CD14-positive monocyte (primary cell): ENCODE measurements at regions not wholly inside any gene's neighbourhood (a gene's known extent, or its start where the extent isn't known, plus 50 kb on each side); places are given as distances from the start of the nearest gene placed in this dataset.
A peak's percentile ranks its signal among the peaks of the same experiment; 100 is the strongest.

ENCODE experiments used
- DNase-seq, 3 donors: peaks; one replicate each; pipeline ENCODE4 v3.0.0-alpha.2; 2011 to 2022
- H2AFZ ChIP-seq: 2 replicates; pipeline ENCODE4 v1.6.0; 2012; ENCODE audit warnings: mild to moderate bottlenecking, low read depth, low read length, inconsistent platforms; ENCODE audit not compliant: insufficient read depth, poor library complexity, severe bottlenecking
- H3K27ac ChIP-seq, 2 donors: 1 replicate in 1 of 2; 2 replicates in 1 of 2; pipeline ENCODE4 v1.5.1; 2012 to 2013; ENCODE audit warnings: low read length in 2 of 2, control low read depth in 1 of 2, inconsistent platforms in 1 of 2, low read depth in 1 of 2, mild to moderate bottlenecking in 1 of 2
- H3K27me3 ChIP-seq, 2 donors: one replicate each; pipeline versions ENCODE4 v1.6.0 to v1.6.1; 2011 to 2013; ENCODE audit warnings: low read length in 2 of 2; ENCODE audit not compliant: control insufficient read depth in 2 of 2, insufficient read depth in 2 of 2
- H3K36me3 ChIP-seq, 2 donors: replicated peaks in 1 of 2; 1 replicate in 1 of 2; 2 replicates in 1 of 2; pipeline versions ENCODE4 v1.5.1 to v1.6.1; 2012 to 2013; ENCODE audit warnings: low read length in 2 of 2, control low read depth in 1 of 2, inconsistent platforms in 1 of 2, mild to moderate bottlenecking in 1 of 2; ENCODE audit not compliant: insufficient read depth in 2 of 2, control insufficient read depth in 1 of 2
- H3K4me1 ChIP-seq, 2 donors: 1 replicate in 1 of 2; 2 replicates in 1 of 2; pipeline versions ENCODE4 v1.5.1 to v1.6.1; 2012 to 2013; ENCODE audit warnings: low read length in 2 of 2, control low read depth in 1 of 2, inconsistent platforms in 1 of 2, mild to moderate bottlenecking in 1 of 2, moderate library complexity in 1 of 2; ENCODE audit not compliant: insufficient read depth in 2 of 2, control insufficient read depth in 1 of 2
- H3K4me2 ChIP-seq: replicated peaks from 2 replicates; pipeline ENCODE3; 2012; ENCODE audit warnings: low read length, moderate library complexity, mild to moderate bottlenecking; ENCODE audit not compliant: poor library complexity, severe bottlenecking; ENCODE audit errors: extremely low read depth
- H3K4me3 ChIP-seq, 3 experiments: fragments of 200-600 bp in 1 of 3; sonication (generic) in 1 of 3; replicated peaks in 1 of 3; 1 replicate in 2 of 3; 2 replicates in 1 of 3; pipeline ENCODE4 v1.5.1; 2011 to 2013; ENCODE audit warnings: low read length in 3 of 3, mild to moderate bottlenecking in 3 of 3, control low read depth in 2 of 3, low read depth in 2 of 3, inconsistent platforms in 1 of 3, moderate library complexity in 1 of 3
- H3K79me2 ChIP-seq: 2 replicates; pipeline ENCODE4 v1.6.0; 2012; ENCODE audit warnings: mild to moderate bottlenecking, control low read depth, inconsistent platforms, low read length, moderate library complexity; ENCODE audit not compliant: insufficient read depth
- H3K9ac ChIP-seq: 2 replicates; pipeline ENCODE4 v1.6.0; 2017; ENCODE audit warnings: low read length, mild to moderate bottlenecking; ENCODE audit not compliant: insufficient read depth, poor library complexity, severe bottlenecking
- H3K9me3 ChIP-seq, 2 donors: replicated peaks in 1 of 2; 1 replicate in 1 of 2; 2 replicates in 1 of 2; pipeline versions ENCODE4 v1.5.1 to v1.6.1; 2012 to 2013; ENCODE audit warnings: low read length in 2 of 2, control low read depth in 1 of 2; ENCODE audit not compliant: control insufficient read depth in 1 of 2, insufficient read depth in 1 of 2
- H4K20me1 ChIP-seq: 2 replicates; pipeline ENCODE4 v1.6.0; 2012; ENCODE audit warnings: mild to moderate bottlenecking, low read length, control low read depth, moderate library complexity; ENCODE audit not compliant: insufficient read depth
- H3K27ac Mint-ChIP-seq, 7 donors: one replicate each; pipeline ENCODE4 v1.8.0; 2020; ENCODE audit warnings: mild to moderate bottlenecking in 7 of 7, mixed read lengths in 7 of 7, moderate library complexity in 6 of 7, inconsistent platforms in 2 of 7
- H3K27me3 Mint-ChIP-seq, 3 donors: one replicate each; pipeline ENCODE4 v1.8.0; 2021 to 2022; ENCODE audit warnings: low read depth in 3 of 3, mild to moderate bottlenecking in 3 of 3, mixed read lengths in 3 of 3, moderate library complexity in 3 of 3, inconsistent platforms in 1 of 3
- H3K36me3 Mint-ChIP-seq, 2 donors: one replicate each; pipeline ENCODE4 v1.8.0; 2020; ENCODE audit warnings: mixed read lengths in 2 of 2, inconsistent platforms in 1 of 2, mild to moderate bottlenecking in 1 of 2
- H3K4me1 Mint-ChIP-seq: one replicate; pipeline ENCODE4 v1.8.0; 2020; ENCODE audit warnings: mild to moderate bottlenecking, mixed read lengths
- H3K4me3 Mint-ChIP-seq, 2 donors: one replicate each; pipeline ENCODE4 v1.8.0; 2020; ENCODE audit warnings: mild to moderate bottlenecking in 2 of 2, mixed read lengths in 2 of 2, moderate library complexity in 1 of 2
- H3K9me3 Mint-ChIP-seq, 7 donors: one replicate each; pipeline ENCODE4 v1.8.0; 2020 to 2022; ENCODE audit warnings: mixed read lengths in 7 of 7, mild to moderate bottlenecking in 6 of 7, moderate library complexity in 6 of 7, inconsistent platforms in 2 of 7
- WGBS: methylation state at CpG from one replicate; pipeline ENCODE4 v1.1.5; 2013; ENCODE audit warnings: missing lambda C conversion rate; ENCODE audit not compliant: insufficient coverage; 5-methylcytosine and 5-hydroxymethylcytosine counted together
- intact Hi-C, 2 donors: fragments of 100-400 bp; cut with micrococcal nuclease; formaldehyde crosslinking; loops; one replicate each; pipeline versions ENCODE4 v1.15.0 to v1.15.1; 2023
- TF ChIP-seq, protein P1 (sequence below): fragments of 200-600 bp; IDR thresholded peaks from one replicate; pipeline ENCODE4 v1.8.0; 2022; ENCODE audit warnings: antibody characterized with exemption, mild to moderate bottlenecking

DNA sequence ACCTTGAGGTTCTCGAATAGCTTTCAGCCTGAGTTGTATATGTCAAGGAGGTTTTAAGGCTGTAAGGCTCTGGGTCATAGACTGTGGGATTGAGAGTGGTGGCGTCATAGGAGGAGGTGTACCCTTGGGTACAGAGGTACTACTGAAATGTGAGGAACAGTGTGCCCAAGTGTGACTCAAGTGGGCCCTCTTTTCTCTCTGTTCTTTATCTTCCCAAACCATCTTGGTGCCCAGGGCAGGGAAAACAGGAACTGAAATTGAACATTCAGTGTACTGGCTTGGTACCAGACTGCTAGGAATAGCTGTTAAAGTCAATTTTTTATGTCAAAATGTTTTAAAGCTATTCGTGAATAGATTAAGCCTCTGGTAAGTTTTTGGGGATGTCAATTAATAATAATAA lies 136.2 kb upstream of the RPS6KA3 start:
- DNase-seq: peak; percentile 15 to 42 (median 37)
- Histone ChIP-seq H3K4me1 (peaks cover 9 to 10% of the 10 kb centered on the region in 2 donors), H3K9ac (no peak overlapping the region), H3K4me3 (no peak overlapping the region), H4K20me1 (no peaks in the 10 kb centered on the region), H3K9me3 (no peaks in the 10 kb centered on the region), H3K36me3 (no peaks in the 10 kb centered on the region), H3K27ac (peak overlapping the region in 1 of 2 donors; percentile 10), H3K79me2 (no peaks in the 10 kb centered on the region), H3K27me3 (no peaks in the 10 kb centered on the region), H3K4me2 (no peak overlapping the region), H2AFZ (no peak overlapping the region)
- H3K36me3 Mint-ChIP-seq: no peaks in the 10 kb centered on the region
- WGBS: 20% methylated on average over 1 of the region's 3 CpGs
- peak overlapping the region in 4 of 7 donors; percentile 3 to 70 (median 60) for H3K27ac Mint-ChIP-seq
- intact Hi-C loops: no loop called here
- peaks cover 0 to 3% (median 0%) of the 10 kb centered on the region in 3 donors for H3K27me3 Mint-ChIP-seq
- H3K9me3 Mint-ChIP-seq: peaks cover 0 to 4% (median 0%) of the 10 kb centered on the region in 7 donors
- TF ChIP-seq, protein P1, sequence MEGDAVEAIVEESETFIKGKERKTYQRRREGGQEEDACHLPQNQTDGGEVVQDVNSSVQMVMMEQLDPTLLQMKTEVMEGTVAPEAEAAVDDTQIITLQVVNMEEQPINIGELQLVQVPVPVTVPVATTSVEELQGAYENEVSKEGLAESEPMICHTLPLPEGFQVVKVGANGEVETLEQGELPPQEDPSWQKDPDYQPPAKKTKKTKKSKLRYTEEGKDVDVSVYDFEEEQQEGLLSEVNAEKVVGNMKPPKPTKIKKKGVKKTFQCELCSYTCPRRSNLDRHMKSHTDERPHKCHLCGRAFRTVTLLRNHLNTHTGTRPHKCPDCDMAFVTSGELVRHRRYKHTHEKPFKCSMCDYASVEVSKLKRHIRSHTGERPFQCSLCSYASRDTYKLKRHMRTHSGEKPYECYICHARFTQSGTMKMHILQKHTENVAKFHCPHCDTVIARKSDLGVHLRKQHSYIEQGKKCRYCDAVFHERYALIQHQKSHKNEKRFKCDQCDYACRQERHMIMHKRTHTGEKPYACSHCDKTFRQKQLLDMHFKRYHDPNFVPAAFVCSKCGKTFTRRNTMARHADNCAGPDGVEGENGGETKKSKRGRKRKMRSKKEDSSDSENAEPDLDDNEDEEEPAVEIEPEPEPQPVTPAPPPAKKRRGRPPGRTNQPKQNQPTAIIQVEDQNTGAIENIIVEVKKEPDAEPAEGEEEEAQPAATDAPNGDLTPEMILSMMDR: no peak
- no peak overlapping the region for H3K4me3 Mint-ChIP-seq
- H3K4me1 Mint-ChIP-seq: peaks cover 16% of the 10 kb centered on the region

DNA sequence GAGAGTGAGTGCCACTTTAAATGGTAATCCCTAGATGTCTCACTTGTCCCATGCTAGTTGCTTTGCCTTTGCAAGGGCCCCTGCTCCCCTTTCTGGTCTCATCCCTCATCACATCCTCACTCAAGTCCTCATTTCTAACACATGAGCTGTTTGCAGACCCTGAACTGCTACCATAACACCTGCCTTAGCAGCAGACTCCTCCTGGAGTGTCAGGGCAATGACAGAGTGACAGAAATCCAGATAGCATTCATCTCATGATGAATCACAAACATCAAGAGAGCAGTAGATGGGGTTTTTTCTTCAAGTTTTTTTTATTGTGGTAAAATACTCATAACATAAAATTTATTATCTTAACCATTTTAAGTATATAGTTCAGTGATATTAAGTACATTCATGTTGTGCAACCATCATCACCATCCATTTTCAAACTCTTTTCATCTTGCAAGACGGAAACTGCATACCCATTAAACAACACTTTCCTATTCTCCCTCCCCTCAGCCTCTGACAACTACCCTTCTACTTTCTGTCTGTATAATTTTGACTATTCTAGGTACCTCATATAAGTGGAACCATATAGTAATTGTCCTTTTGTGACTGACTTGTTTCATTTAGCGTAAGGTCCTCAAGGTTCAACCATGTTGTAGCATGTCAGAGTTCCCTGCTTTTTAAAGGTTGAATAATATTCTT lies 133.2 kb upstream of the RPS6KA3 start:
- no peak overlapping the region for H3K4me2 ChIP-seq
- Mint-ChIP-seq H3K27ac (no peak overlapping the region), H3K4me3 (no peak overlapping the region), H3K4me1 (peaks cover 31% of the 10 kb centered on the region), H3K36me3 (peaks cover 0 to 3% of the 10 kb centered on the region in 2 donors), H3K9me3 (no peaks in the 10 kb centered on the region), H3K27me3 (peaks cover 0 to 8% (median 0%) of the 10 kb centered on the region in 3 donors)
- no peak overlapping the region for H2AFZ ChIP-seq
- no peaks in the 10 kb centered on the region for H4K20me1 ChIP-seq
- TF ChIP-seq, protein P1: no peak
- no peaks in the 10 kb centered on the region for H3K9me3 ChIP-seq
- no peak overlapping the region for H3K9ac ChIP-seq
- no peak overlapping the region for H3K4me3 ChIP-seq
- H3K4me1 ChIP-seq: peaks cover 18 to 24% of the 10 kb centered on the region in 2 donors
- no CpG with 5 or more reads among the region's 2 CpGs for WGBS
- H3K27me3 ChIP-seq: no peaks in the 10 kb centered on the region
- intact Hi-C loops: no loop called here
- H3K36me3 ChIP-seq: no peaks in the 10 kb centered on the region
- H3K27ac ChIP-seq: no peak overlapping the region
- no peak for DNase-seq
- no peaks in the 10 kb centered on the region for H3K79me2 ChIP-seq
